Effector CD4-positive, alpha-beta T cell (primary cell): ENCODE measurements at regions not wholly inside any gene's neighbourhood (a gene's known extent, or its start where the extent isn't known, plus 50 kb on each side); places are given as distances from the start of the nearest gene placed in this dataset.
"Not testable (repeated sequence)": the region's sequence is repeated elsewhere in the genome, so short reads cannot be mapped to it uniquely, and the experiment has no call there.

ENCODE experiments used
- DNase-seq: peaks from one replicate; pipeline ENCODE4 v3.0.0-alpha.2; 2020

- no peak for DNase-seq
Observed at GRCh38 chr17:5753421-5753820, 169.1 kb upstream of the NLRP1 start.

- no peak for DNase-seq
Observed at GRCh38 chr17:5757314-5757907, 173.1 kb upstream of the NLRP1 start.

- no peak for DNase-seq
Observed at GRCh38 chr17:5758651-5759050, 174.3 kb upstream of the NLRP1 start.

- DNase-seq, result no peak
Observed at GRCh38 chr17:5759501-5759925, 175.2 kb upstream of the NLRP1 start.

GRCh38 chr17:5762191-5762590 is 177.9 kb upstream of the NLRP1 start:
- no peak for DNase-seq

- DNase-seq, result no peak
Observed at GRCh38 chr17:5763595-5764306, 179.4 kb upstream of the NLRP1 start.

- DNase-seq, result no peak
Observed at GRCh38 chr17:5769593-5770354, 185.5 kb upstream of the NLRP1 start.

- DNase-seq, result no peak
Observed at GRCh38 chr17:5770441-5771270, 186.3 kb upstream of the NLRP1 start.

- DNase-seq, result not testable (repeated sequence)
Observed at GRCh38 chr17:5771271-5771577, 186.9 kb upstream of the NLRP1 start.

GRCh38 chr17:5772017-5772416 is 187.7 kb upstream of the NLRP1 start:
- DNase-seq, result not testable (repeated sequence)

- DNase-seq, result no peak
Observed at GRCh38 chr17:5772720-5773119, 188.4 kb upstream of the NLRP1 start.

GRCh38 chr17:5773816-5774360 is 189.6 kb upstream of the NLRP1 start:
- no peak for DNase-seq

GRCh38 chr17:5775098-5775497 is 190.8 kb upstream of the NLRP1 start:
- no peak for DNase-seq

- DNase-seq, result no peak
Observed at GRCh38 chr17:5780476-5780875, 196.2 kb upstream of the NLRP1 start.

- no peak for DNase-seq
Observed at GRCh38 chr17:5781236-5781927, 197.1 kb upstream of the NLRP1 start.

GRCh38 chr17:5783269-5783668 is 199.0 kb upstream of the NLRP1 start:
- no peak for DNase-seq

- no peak for DNase-seq
Observed at GRCh38 chr17:5783851-5784250, 199.5 kb upstream of the NLRP1 start.

GRCh38 chr17:5784791-5785190 is 200.5 kb upstream of the NLRP1 start:
- no peak for DNase-seq

GRCh38 chr17:5785338-5785737 is 201.0 kb upstream of the NLRP1 start:
- DNase-seq, result no peak

GRCh38 chr17:5785867-5786509 is 201.7 kb upstream of the NLRP1 start:
- no peak for DNase-seq

- DNase-seq, result no peak
Observed at GRCh38 chr17:5786510-5786875, 202.2 kb upstream of the NLRP1 start.
